Endothelial cell of umbilical vein (primary cell): ENCODE measurements at regions not wholly inside any gene's neighbourhood (a gene's known extent, or its start where the extent isn't known, plus 50 kb on each side); places are given as distances from the start of the nearest gene placed in this dataset.

Experiments used
- BruUV-seq: library from RNA; stranded (reverse); fragments of 400-500 nt; replicated peaks from 2 replicates; lab custom pipeline; 2021; lab: Mats Ljungman, UMichigan
- CTCF ChIA-PET: fragments of 300-600, 350-600 bp; sonication (Branson Sonifier 250); formaldehyde crosslinking; loops from one replicate; lab custom pipeline; 2021; ENCODE audit warnings: antibody characterized with exemption, inconsistent platforms; lab: Charles Lee
- POLR2A ChIA-PET: fragments of 300-600, 350-600 bp; sonication (Branson Sonifier 250); formaldehyde crosslinking; loops from one replicate; lab custom pipeline; 2021; ENCODE audit warnings: antibody characterized with exemption, inconsistent platforms; lab: Charles Lee
- DNase-seq: peaks from one replicate; pipeline ENCODE4 v3.0.0-alpha.2; 2011; ENCODE audit warnings: low read depth, low spot score
- FAIRE-seq: peaks from 2 replicates; lab custom pipeline; 2011; peaks lifted over from hg19 to GRCh38; lab: Jason Lieb, UNC
- H2AFZ ChIP-seq: 2 replicates; pipeline ENCODE4 v1.6.0; 2012; ENCODE audit warnings: low read depth, low read length, control low read depth, inconsistent platforms
- H3K27ac ChIP-seq: 2 replicates; pipeline ENCODE4 v1.5.1; 2011; ENCODE audit warnings: low read depth, mild to moderate bottlenecking, control low read depth, low read length, moderate library complexity; ENCODE audit not compliant: insufficient read depth
- H3K27me3 ChIP-seq, 2 experiments: 2 replicates each; pipeline versions ENCODE4 v1.6.0 to v1.6.1; 2011; ENCODE audit warnings: low read length in 2 of 2, mixed read lengths in 1 of 2; ENCODE audit not compliant: control insufficient read depth in 2 of 2, insufficient read depth in 2 of 2
- H3K36me3 ChIP-seq, 2 experiments: 2 replicates in 1 of 2; 3 replicates in 1 of 2; pipeline ENCODE4 v1.5.1; 2011; ENCODE audit warnings: low read length in 2 of 2, mild to moderate bottlenecking in 1 of 2, moderate library complexity in 1 of 2; ENCODE audit not compliant: control insufficient read depth in 2 of 2, insufficient read depth in 2 of 2; ENCODE audit errors: extremely low read depth in 1 of 2
- H3K4me1 ChIP-seq: 3 replicates; pipeline ENCODE4 v1.5.1; 2011; ENCODE audit warnings: mild to moderate bottlenecking, low read length; ENCODE audit not compliant: control insufficient read depth, insufficient read depth; ENCODE audit errors: extremely low read depth
- H3K4me2 ChIP-seq: 2 replicates; pipeline ENCODE4 v1.6.1; 2011; ENCODE audit warnings: low read length, control low read depth, mixed read lengths; ENCODE audit not compliant: insufficient read depth
- H3K4me3 ChIP-seq, 3 experiments: fragments of 200-600 bp in 1 of 3; sonication (generic), shearing (Covaris generic) in 1 of 3; replicated peaks in 1 of 3; 2 replicates each; pipeline ENCODE4 v1.5.1; 2011 to 2016; ENCODE audit warnings: control low read depth in 3 of 3, low read length in 3 of 3, mild to moderate bottlenecking in 2 of 3, inconsistent platforms in 1 of 3, low read depth in 1 of 3, moderate library complexity in 1 of 3; ENCODE audit not compliant: insufficient read depth in 1 of 3
- H3K79me2 ChIP-seq: 2 replicates; pipeline ENCODE4 v1.6.0; 2012; ENCODE audit warnings: low read length, inconsistent platforms; ENCODE audit not compliant: control insufficient read depth, insufficient read depth
- H3K9ac ChIP-seq: replicated peaks from 2 replicates; pipeline ENCODE3; 2011; ENCODE audit warnings: low read length, control low read depth; ENCODE audit not compliant: insufficient read depth; ENCODE audit errors: extremely low read depth
- H3K9me1 ChIP-seq: replicated peaks from 3 replicates; pipeline ENCODE4 v1.6.0; 2011; ENCODE audit warnings: mild to moderate bottlenecking, low read length; ENCODE audit not compliant: control insufficient read depth, insufficient read depth; ENCODE audit errors: extremely low read depth
- H3K9me3 ChIP-seq: replicated peaks from 2 replicates; pipeline ENCODE4 v1.5.1; 2012; ENCODE audit warnings: low read length, inconsistent platforms; ENCODE audit not compliant: control insufficient read depth, insufficient read depth
- H4K20me1 ChIP-seq: replicated peaks from 2 replicates; pipeline ENCODE3; 2011; ENCODE audit warnings: mild to moderate bottlenecking, low read length; ENCODE audit not compliant: control insufficient read depth, insufficient read depth; ENCODE audit errors: extremely low read depth
- EZH2 ChIP-seq: IDR thresholded peaks from 2 replicates; pipeline ENCODE4 v1.6.1; 2012; ENCODE audit warnings: borderline replicate concordance, low read depth, mild to moderate bottlenecking, moderate library complexity, low read length, inconsistent platforms; ENCODE audit not compliant: severe bottlenecking
- FOS ChIP-seq: IDR thresholded peaks from 2 replicates; pipeline ENCODE4 v1.6.1; 2011; ENCODE audit warnings: mild to moderate bottlenecking, low read length, moderate library complexity, borderline replicate concordance; ENCODE audit not compliant: insufficient read depth
- GATA2 ChIP-seq: IDR thresholded peaks from 2 replicates; pipeline ENCODE4 v1.7.0; 2011; ENCODE audit warnings: low read depth, mild to moderate bottlenecking, moderate library complexity, mixed read lengths, low read length; ENCODE audit not compliant: insufficient read length, insufficient read depth
- JUN ChIP-seq: IDR thresholded peaks from 2 replicates; pipeline ENCODE4 v1.6.1; 2011; ENCODE audit warnings: borderline replicate concordance, low read depth; ENCODE audit not compliant: insufficient read length, insufficient read depth
- MYC ChIP-seq: IDR thresholded peaks from one replicate; pipeline ENCODE4 v1.6.1; 2011; ENCODE audit warnings: mild to moderate bottlenecking, low read depth, low read length
- POLR2AphosphoS5 ChIP-seq: IDR thresholded peaks from 2 replicates; pipeline ENCODE4 v1.6.1; 2012; ENCODE audit warnings: low read depth, mild to moderate bottlenecking, control low read depth, low read length, moderate library complexity; ENCODE audit not compliant: insufficient read depth
- dilution Hi-C: fragments of 300-500 bp; cut with MboI; formaldehyde crosslinking; loops from one replicate; pipeline ENCODE4 v1.15.0; 2019; ENCODE audit warnings: low sequenced_read_pairs; ENCODE audit not compliant: extremely low pct_ligation_motif_present
- intact Hi-C: fragments of 100-400 bp; cut with micrococcal nuclease; formaldehyde crosslinking; loops from one replicate; pipeline ENCODE4 v1.10.0; 2022
- TF ChIP-seq, protein P1 (sequence below): IDR thresholded peaks from 2 replicates; pipeline ENCODE4 v1.6.1; 2011; ENCODE audit not compliant: insufficient read depth, insufficient read length
- TF ChIP-seq, protein P2 (sequence below), 2 donors: IDR thresholded peaks; 1 replicate in 1 of 2; 2 replicates in 1 of 2; pipeline ENCODE4 v1.5.1; 2011; ENCODE audit warnings: low read length in 2 of 2, mild to moderate bottlenecking in 2 of 2, moderate library complexity in 2 of 2, control low read depth in 1 of 2, inconsistent platforms in 1 of 2, low read depth in 1 of 2; ENCODE audit not compliant: insufficient read depth in 1 of 2; ENCODE audit errors: extremely low read depth in 1 of 2

GRCh38 chr1:80214888-80215540 is 1208.5 kb upstream of the ADGRL4 start:
- Histone ChIP-seq H2AFZ (no peak overlapping the region), H3K79me2 (no peaks in the 10 kb centered on the region), H3K4me3 (no peak overlapping the region), H3K4me1 (no peaks in the 10 kb centered on the region), H3K9me1 (no peaks in the 10 kb centered on the region), H3K36me3 (no peaks in the 10 kb centered on the region), H4K20me1 (no peaks in the 10 kb centered on the region), H3K27ac (no peak overlapping the region), H3K9ac (no peak overlapping the region), H3K4me2 (no peak overlapping the region), H3K9me3 (no peaks in the 10 kb centered on the region), H3K27me3 (no peaks in the 10 kb centered on the region)
- FAIRE-seq, result no peak
- POLR2A ChIA-PET, result no interaction called here
- no TSS peak for BruUV-seq
- DNase-seq, result no peak
- TF ChIP-seq, protein P1, sequence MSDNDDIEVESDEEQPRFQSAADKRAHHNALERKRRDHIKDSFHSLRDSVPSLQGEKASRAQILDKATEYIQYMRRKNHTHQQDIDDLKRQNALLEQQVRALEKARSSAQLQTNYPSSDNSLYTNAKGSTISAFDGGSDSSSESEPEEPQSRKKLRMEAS, result no peak
- TF ChIP-seq MYC (no peak), JUN (no peak), GATA2 (no peak), POLR2AphosphoS5 (no peak), FOS (no peak), EZH2 (no peak)
- TF ChIP-seq, protein P2, sequence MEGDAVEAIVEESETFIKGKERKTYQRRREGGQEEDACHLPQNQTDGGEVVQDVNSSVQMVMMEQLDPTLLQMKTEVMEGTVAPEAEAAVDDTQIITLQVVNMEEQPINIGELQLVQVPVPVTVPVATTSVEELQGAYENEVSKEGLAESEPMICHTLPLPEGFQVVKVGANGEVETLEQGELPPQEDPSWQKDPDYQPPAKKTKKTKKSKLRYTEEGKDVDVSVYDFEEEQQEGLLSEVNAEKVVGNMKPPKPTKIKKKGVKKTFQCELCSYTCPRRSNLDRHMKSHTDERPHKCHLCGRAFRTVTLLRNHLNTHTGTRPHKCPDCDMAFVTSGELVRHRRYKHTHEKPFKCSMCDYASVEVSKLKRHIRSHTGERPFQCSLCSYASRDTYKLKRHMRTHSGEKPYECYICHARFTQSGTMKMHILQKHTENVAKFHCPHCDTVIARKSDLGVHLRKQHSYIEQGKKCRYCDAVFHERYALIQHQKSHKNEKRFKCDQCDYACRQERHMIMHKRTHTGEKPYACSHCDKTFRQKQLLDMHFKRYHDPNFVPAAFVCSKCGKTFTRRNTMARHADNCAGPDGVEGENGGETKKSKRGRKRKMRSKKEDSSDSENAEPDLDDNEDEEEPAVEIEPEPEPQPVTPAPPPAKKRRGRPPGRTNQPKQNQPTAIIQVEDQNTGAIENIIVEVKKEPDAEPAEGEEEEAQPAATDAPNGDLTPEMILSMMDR (IDR thresholded peaks at IDR 0.05; ENCODE audit: extremely low read depth in 1 of 2, insufficient read depth in 1 of 2, low read depth in 1 of 2, low read length in 2 of 2), result no peak
- dilution Hi-C loops, result no loop called here
- CTCF ChIA-PET, result no interaction called here
- intact Hi-C loops, result loop anchor here (5.0 kb wide), 3 partner anchors 327 to 1587 kb away; partner anchors contain the start of gene ADGRL2
